Aorta (tissue), 5 donors: ENCODE measurements at regions not wholly inside any gene's neighbourhood (a gene's known extent, or its start where the extent isn't known, plus 50 kb on each side); places are given as distances from the start of the nearest gene placed in this dataset.
"Not testable (repeated sequence)": the region's sequence is repeated elsewhere in the genome, so short reads cannot be mapped to it uniquely, and the experiment has no call there.

Experiments
- ATAC-seq: fragments of 200-7000 bp; cut with Tn5 transposase; one replicate; pipeline ENCODE4 v1.9.1; 2022; ENCODE audit warnings: moderate library complexity; ENCODE audit not compliant: low FRiP score
- DNase-seq, 2 donors: peaks; one replicate each; pipeline ENCODE4 v3.0.0-alpha.2; 2020
- H3K27ac ChIP-seq, 2 donors: one replicate each; pipeline ENCODE4 v1.5.1; 2013; ENCODE audit warnings: low read length in 2 of 2, mild to moderate bottlenecking in 2 of 2, moderate library complexity in 2 of 2, control low read depth in 1 of 2, inconsistent platforms in 1 of 2, low read depth in 1 of 2
- H3K27me3 ChIP-seq, 2 donors: one replicate each; pipeline ENCODE4 v1.6.1; 2013; ENCODE audit warnings: control low read depth in 1 of 2, low read length in 1 of 2, mild to moderate bottlenecking in 1 of 2, moderate library complexity in 1 of 2; ENCODE audit not compliant: insufficient read depth in 2 of 2, control insufficient read depth in 1 of 2
- H3K36me3 ChIP-seq, 2 donors: one replicate each; pipeline ENCODE4 v1.6.1; 2013; ENCODE audit warnings: control low read depth in 1 of 2, low read length in 1 of 2, mild to moderate bottlenecking in 1 of 2; ENCODE audit not compliant: insufficient read depth in 2 of 2, control insufficient read depth in 1 of 2
- H3K4me1 ChIP-seq, 2 donors: one replicate each; pipeline ENCODE4 v1.6.1; 2013; ENCODE audit warnings: low read length in 2 of 2, control low read depth in 1 of 2, mild to moderate bottlenecking in 1 of 2, moderate library complexity in 1 of 2; ENCODE audit not compliant: insufficient read depth in 2 of 2, control insufficient read depth in 1 of 2
- H3K4me3 ChIP-seq, 2 donors: one replicate each; pipeline ENCODE4 v1.5.1; 2013; ENCODE audit warnings: low read length in 2 of 2, control low read depth in 1 of 2, mild to moderate bottlenecking in 1 of 2
- H3K9me3 ChIP-seq: one replicate; pipeline ENCODE4 v1.6.1; 2013; ENCODE audit warnings: mild to moderate bottlenecking, low read length; ENCODE audit not compliant: control insufficient read depth
- whole genome bisulfite sequencing, 2 donors: extraction: QIAGEN DNeasy Blood & Tissue Kit; methylation state at CpG; one replicate each; pipeline ENCODE4 v1.1.7; 2013; 5-methylcytosine and 5-hydroxymethylcytosine counted together
- intact Hi-C, 2 donors: fragments of 100-400 bp; cut with DNase I; formaldehyde crosslinking; loops; one replicate each; pipeline versions ENCODE4 v1.14.2 to v1.15.0; 2022
- donor health status: healthy with polysubstance abuse.
- donor health status: Bipolar disorder and iron deficiency.
- donor health status: DM: no; HTN: no; CAD: no.
- donor health status: DM: no; HTN: no; CAD: no.
- donor health status: DM: yes; HTN: yes; CAD: no.

DNA sequence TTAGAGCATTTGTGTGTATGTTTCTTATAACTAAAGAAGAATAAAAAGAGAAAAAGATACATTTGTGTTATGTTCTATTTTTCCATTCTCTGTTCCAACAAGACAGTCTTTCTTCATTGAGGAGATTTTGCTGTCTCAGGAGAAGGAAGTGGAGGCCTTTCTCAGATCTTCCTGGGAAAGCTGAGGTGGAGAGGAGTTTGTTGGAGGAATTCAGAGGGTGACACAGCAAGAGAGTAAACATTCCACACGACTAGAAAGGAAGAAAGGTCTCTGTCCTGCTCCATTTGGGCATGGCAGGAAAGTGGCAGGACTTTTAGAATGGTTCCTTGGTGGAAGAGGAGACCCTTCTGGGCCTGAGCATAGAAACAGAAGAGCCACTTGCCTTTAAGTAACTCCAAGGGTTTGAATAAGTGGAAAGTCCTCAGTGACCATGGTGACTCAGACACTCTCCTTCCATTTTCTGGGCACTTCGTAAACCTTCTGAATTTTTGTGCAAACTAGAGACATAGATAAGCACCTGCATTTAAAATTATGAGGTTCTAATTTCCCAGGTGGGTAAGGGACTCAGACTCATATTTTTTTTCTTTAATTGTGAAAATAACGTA lies 52.3 kb upstream of the COL5A2 start:
- Histone ChIP-seq H3K36me3 (no peaks in the 10 kb centered on the region), H3K4me3 (no peak overlapping the region), H3K27me3 (no peaks in the 10 kb centered on the region), H3K27ac (no peak overlapping the region), H3K4me1 (peaks cover 0 to 2% of the 10 kb centered on the region in 2 donors), H3K9me3 (no peaks in the 10 kb centered on the region)
- ATAC-seq (no peak), DNase-seq (no peak)
- intact Hi-C loops: no loop called here
- 78 to 87% methylated on average over 3 of the region's 3 CpGs for WGBS, 2 donors

DNA sequence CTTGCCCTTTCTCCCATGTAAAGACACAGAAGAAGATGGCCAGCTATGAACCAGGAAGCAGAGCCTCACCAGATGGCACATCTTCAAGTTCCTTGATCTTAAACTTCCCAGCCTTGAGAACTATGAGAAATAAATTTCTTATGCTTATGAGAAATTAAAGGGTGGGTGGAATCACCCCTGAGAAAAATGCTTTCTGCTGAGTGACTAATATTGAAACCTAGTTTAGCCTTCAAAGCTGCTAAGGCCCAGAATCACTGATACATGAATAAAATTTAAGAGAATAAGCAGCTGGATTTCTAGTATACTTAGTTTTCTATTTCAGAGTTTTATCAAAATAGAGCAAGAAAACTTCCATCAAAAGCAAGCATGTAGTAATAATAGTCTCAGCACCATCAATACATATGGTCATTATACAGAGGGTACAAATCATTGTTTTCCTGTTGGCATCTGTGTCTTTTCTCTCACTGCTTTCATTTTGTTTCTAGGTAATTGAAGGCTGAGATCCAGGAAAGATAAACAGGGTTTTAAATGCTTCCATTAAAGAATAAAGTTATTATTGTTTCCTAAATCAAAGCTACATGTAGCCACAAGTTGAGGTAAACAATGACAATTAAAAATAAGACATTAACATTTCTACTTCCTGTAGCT lies 53.3 kb upstream of the COL5A2 start:
- Histone ChIP-seq H3K36me3 (no peaks in the 10 kb centered on the region), H3K4me3 (no peak overlapping the region), H3K27me3 (no peaks in the 10 kb centered on the region), H3K9me3 (no peaks in the 10 kb centered on the region), H3K27ac (no peak overlapping the region), H3K4me1 (peaks cover 0 to 2% of the 10 kb centered on the region in 2 donors)
- no peak for ATAC-seq
- no peak for DNase-seq
- intact Hi-C loops: no loop called here

DNA sequence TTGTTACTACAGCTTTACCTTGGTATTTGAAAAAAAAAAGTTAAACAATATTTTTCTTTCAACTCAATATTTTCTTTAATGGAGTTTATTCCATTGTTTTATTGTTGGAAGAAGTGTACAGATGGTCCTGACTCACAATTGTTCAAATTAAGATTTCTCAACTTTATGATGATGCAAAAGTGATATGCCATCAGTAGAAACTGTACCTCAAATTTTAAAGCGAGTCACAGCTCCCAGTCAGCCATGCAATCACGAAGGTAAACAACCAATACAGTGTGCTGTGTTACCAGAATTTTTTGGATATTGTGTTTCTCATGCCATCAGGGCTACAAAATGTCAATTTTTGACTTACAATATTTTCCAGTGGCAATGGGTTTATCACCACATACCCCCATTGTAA lies 54.0 kb upstream of the COL5A2 start:
- no peak overlapping the region for H3K27ac ChIP-seq
- no peaks in the 10 kb centered on the region for H3K9me3 ChIP-seq
- WGBS, 2 donors: 92 to 97% methylated on average over 2 of the region's 2 CpGs
- no peaks in the 10 kb centered on the region for H3K27me3 ChIP-seq
- intact Hi-C loops: no loop called here
- H3K4me1 ChIP-seq: peaks cover 0 to 2% of the 10 kb centered on the region in 2 donors
- DNase-seq (no peak), ATAC-seq (no peak)
- no peaks in the 10 kb centered on the region for H3K36me3 ChIP-seq
- no peak overlapping the region for H3K4me3 ChIP-seq

DNA sequence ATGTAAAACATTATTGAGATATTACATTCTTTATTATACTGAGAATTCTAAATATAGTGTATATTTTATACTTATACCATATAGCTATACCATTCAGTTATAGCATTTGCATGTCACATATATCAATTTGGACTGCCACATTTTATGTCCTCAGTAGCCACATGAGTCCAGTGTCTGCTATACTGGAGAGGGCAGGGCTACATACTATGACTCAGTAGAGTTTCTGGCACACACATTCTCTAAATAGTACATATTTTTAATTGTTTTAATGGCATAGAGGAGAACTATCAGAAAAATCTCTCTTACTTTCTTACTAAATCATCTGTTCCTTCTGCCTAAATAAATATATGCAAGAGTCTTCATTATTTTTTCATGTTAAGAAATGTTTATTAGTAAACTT lies 55.4 kb upstream of the COL5A2 start:
- Histone ChIP-seq H3K4me3 (no peak overlapping the region), H3K36me3 (no peaks in the 10 kb centered on the region), H3K27ac (no peak overlapping the region), H3K9me3 (peaks cover 1% of the 10 kb centered on the region), H3K27me3 (no peaks in the 10 kb centered on the region), H3K4me1 (peaks cover 0 to 2% of the 10 kb centered on the region in 2 donors)
- no peak for ATAC-seq
- DNase-seq: no peak
- intact Hi-C loops: no loop called here

DNA sequence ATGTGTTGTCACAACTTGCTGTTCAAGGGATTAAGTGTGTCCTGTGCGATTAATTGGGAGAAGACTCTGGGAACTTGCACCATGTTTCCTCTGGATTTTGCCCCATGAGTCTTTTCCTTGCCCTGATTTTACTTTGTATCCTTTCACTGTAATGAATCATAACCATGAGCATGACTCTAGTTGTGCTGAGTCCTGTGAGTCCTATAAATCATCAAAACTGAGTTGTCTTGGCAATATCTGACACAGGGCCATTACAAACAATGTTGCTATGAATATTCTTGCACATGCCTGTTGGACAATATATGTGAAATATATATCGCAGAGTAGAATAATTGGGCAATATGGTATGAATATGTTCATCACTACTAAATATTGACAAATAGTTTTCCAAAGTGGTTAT lies 56.5 kb upstream of the COL5A2 start:
- no peaks in the 10 kb centered on the region for H3K27me3 ChIP-seq
- DNase-seq (no peak), ATAC-seq (no peak)
- intact Hi-C loops: no loop called here
- H3K36me3 ChIP-seq: no peaks in the 10 kb centered on the region
- H3K27ac ChIP-seq: no peak overlapping the region
- peaks cover 0 to 2% of the 10 kb centered on the region in 2 donors for H3K4me1 ChIP-seq
- H3K4me3 ChIP-seq: no peak overlapping the region
- 48 to 64% methylated on average over 2 of the region's 2 CpGs for WGBS, 2 donors
- H3K9me3 ChIP-seq: peaks cover 1% of the 10 kb centered on the region

DNA sequence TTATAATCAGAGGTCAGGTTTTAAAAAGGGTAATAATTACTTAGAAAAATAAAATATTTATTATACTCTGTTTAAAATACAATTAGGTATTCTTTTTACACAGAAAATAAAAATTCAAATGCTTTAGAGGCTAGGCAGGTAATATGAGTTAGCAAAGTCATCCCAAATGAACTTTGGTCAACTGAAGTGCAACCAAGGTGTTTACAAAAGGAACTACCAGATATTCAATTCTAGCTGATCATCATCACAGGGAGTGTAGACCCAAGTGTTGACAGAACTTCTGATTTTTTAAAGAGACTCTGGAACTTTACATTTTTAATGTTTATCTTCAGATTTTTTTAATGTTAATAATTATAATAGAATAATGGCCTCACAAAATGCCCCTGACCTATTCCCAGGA lies 59.3 kb upstream of the COL5A2 start:
- DNase-seq: no peak
- H3K9me3 ChIP-seq: peaks cover 1% of the 10 kb centered on the region
- H3K4me1 ChIP-seq: no peaks in the 10 kb centered on the region
- no peaks in the 10 kb centered on the region for H3K27me3 ChIP-seq
- no peak overlapping the region for H3K4me3 ChIP-seq
- ATAC-seq: no peak
- no peak overlapping the region for H3K27ac ChIP-seq
- intact Hi-C loops: no loop called here
- H3K36me3 ChIP-seq: no peaks in the 10 kb centered on the region

DNA sequence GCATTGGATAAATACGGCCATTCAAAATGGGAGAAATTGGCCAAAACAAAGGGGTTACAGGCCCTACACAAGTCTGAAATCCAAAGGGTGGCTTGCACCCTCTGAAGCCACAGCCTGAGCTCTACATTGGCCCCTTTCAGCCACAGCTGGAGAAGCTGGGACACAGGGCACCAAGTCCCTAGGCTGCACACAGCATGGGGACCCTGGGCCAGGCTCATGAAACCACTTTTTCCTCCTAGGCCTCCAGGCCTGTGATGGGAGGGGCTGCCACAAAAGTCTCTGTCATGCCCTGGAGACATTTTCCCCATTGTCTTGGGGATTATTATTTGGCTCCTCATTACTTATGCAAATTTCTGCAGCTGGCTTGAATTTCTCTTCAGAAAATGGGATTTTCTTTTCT lies 64.3 kb upstream of the COL5A2 start:
- H3K4me3 ChIP-seq, DNase-seq, H3K27ac ChIP-seq, ATAC-seq, H3K27me3 ChIP-seq, H3K9me3 ChIP-seq, intact Hi-C loops, H3K4me1 ChIP-seq, H3K36me3 ChIP-seq: not testable (repeated sequence)
- WGBS, 2 donors: 97 to 100% methylated on average over 1 of the region's 1 CpG

DNA sequence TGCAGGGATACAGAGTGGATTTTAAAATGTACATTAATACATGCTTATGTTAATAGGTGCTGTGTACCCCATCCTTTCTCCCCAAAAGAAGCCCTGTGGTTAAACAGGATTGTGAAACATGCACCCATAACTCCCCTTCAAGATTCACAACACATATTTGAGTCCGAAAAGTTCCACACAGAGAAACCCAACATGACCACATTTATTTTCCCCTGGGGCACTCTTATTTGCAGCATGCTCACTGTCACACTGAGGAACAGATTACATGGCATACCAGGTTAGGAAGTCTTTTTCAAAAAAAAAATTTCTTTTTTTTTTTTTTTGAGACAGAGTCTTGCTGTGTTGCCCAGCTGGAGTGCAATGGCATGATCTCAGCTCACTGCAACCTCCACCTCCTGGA lies 67.7 kb upstream of the COL5A2 start:
- no peaks in the 10 kb centered on the region for H3K9me3 ChIP-seq
- peaks cover 3 to 4% of the 10 kb centered on the region in 2 donors for H3K4me1 ChIP-seq
- H3K27ac ChIP-seq: no peak overlapping the region
- 91 to 100% methylated on average over 1 of the region's 1 CpG for WGBS, 2 donors
- H3K27me3 ChIP-seq: no peaks in the 10 kb centered on the region
- H3K4me3 ChIP-seq: no peak overlapping the region
- intact Hi-C loops: no loop called here
- DNase-seq (no peak), ATAC-seq (no peak)
- H3K36me3 ChIP-seq: no peaks in the 10 kb centered on the region

DNA sequence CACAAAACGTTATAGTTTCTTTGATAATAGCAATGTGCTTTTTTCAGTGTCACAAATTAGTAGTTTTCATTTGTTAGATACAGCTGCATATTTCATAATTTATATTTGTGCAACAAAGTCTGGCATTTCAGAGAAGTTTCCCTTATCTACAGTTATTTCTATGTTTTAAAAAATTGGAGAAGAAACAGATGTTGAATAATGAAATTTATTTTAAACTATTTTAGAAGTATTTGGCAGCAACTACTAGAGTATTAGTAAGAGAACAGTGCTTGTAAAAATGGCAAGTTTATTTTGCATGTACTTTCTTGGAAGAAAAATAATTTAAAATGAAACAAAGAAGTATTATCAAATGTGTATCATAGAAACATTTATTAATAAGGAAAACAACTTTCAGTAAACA lies 68.6 kb upstream of the COL5A2 start:
- H3K4me1 ChIP-seq: peaks cover 3 to 4% of the 10 kb centered on the region in 2 donors
- no peaks in the 10 kb centered on the region for H3K36me3 ChIP-seq
- H3K27me3 ChIP-seq: no peaks in the 10 kb centered on the region
- DNase-seq: no peak
- intact Hi-C loops: no loop called here
- ATAC-seq: no peak
- 2 to 4% methylated on average over 1 of the region's 1 CpG for WGBS, 2 donors
- H3K4me3 ChIP-seq: no peak overlapping the region
- H3K27ac ChIP-seq: no peak overlapping the region
- no peaks in the 10 kb centered on the region for H3K9me3 ChIP-seq
